ENCODE measurements at regions not wholly inside any gene's neighbourhood (a gene's known extent, or its start where the extent isn't known, plus 50 kb on each side); places are given as distances from the start of the nearest gene placed in this dataset.
"Not testable (repeated sequence)": the region's sequence is repeated elsewhere in the genome, so short reads cannot be mapped to it uniquely, and the experiment has no call there.

DNA sequence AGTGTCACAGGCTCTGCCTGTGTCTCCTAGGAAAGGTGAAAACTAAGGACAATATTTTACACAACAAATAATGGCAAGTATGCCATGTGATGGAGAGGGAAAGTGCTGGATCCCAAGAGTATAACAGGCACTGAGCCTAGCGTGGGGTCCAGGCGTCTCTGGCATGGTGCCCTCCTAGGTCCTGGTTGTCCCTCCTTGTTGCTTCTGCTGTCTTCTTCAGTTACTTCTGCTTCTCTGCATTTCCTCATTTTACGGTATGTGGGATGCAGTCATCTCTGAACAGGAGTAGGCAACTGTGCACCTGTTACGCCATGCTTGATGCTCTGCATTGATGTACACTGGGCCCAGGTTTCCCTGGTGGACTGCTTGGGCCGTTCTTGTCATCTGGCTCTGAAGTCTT lies 1480.8 kb downstream of the FOXD4L5 start:
- not testable (repeated sequence) for DNase-seq

- not testable (repeated sequence) for DNase-seq
Observed at GRCh38 chr9:63794081-63794685, 1490.8 kb downstream of the FOXD4L5 start.

- not testable (repeated sequence) for DNase-seq
Observed at GRCh38 chr9:63787454-63787853, 1497.6 kb downstream of the FOXD4L5 start.

- DNase-seq: not testable (repeated sequence)
Observed at GRCh38 chr9:63785059-63785458, 1500.0 kb downstream of the FOXD4L5 start.

GRCh38 chr9:63784421-63784820 lies 1500.6 kb downstream of the FOXD4L5 start:
- not testable (repeated sequence) for DNase-seq

DNA sequence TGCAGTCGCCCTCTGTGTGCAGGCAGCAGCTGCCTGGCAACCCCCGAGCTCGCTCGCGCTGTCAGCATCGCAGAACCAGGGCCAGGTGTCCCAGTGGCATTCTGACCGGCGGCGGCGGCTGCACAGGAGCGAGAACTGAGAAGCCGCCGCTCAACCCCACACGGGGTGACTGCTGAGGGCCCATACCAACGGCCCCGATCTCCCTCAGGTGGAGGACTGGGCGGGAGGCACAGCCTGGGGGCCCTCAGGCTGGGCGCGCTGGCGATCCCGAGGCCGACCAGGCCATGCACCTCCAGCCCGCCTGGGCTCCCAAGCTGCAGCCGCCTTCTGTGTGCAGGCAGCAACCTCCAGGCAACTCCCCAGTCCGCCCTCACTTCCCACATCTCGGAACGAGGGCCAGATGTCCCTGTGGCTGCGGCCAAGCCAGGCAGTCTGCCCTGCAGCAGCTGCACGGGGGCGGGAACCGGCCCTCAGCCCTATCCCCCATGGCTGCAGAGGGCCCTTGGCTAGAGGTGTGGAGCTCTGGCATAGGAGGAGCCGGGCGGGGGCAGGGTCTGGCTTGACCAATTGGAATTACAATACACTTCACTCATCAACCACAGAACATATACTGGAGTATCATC lies 1503.1 kb downstream of the FOXD4L5 start:
- DNase-seq: not testable (repeated sequence)

- not testable (repeated sequence) for DNase-seq
Observed at GRCh38 chr9:63781390-63781789, 1503.6 kb downstream of the FOXD4L5 start.

- not testable (repeated sequence) for DNase-seq
Observed at GRCh38 chr9:63776220-63776619, 1508.8 kb downstream of the FOXD4L5 start.

GRCh38 chr9:63775092-63775426 lies 1510.0 kb downstream of the FOXD4L5 start:
- DNase-seq: not testable (repeated sequence)

GRCh38 chr9:63774369-63775091 lies 1510.5 kb downstream of the FOXD4L5 start:
- not testable (repeated sequence) for DNase-seq

- not testable (repeated sequence) for DNase-seq
Observed at GRCh38 chr9:63762230-63762629, 1522.8 kb downstream of the FOXD4L5 start.

DNA sequence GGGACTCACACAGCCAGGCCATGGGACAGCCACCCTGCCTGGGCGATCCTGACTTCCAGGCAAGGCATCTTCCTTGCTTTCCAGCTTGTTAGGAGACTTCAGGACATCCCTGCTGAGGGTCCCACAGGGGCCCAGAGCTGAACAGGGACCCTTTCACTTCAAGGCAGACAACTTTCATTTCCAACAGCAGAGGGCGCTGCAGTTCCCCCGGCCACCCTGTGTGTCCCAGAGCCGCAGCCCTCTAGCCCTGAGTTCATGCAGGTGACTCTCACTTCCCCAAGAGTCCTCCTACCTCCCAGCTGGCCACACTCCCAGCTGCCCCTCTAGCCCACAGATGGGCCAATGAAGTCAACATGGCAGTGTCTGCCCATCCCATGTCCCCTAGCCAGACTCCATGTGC lies 1556.0 kb downstream of the FOXD4L5 start:
- DNase-seq: not testable (repeated sequence)

DNA sequence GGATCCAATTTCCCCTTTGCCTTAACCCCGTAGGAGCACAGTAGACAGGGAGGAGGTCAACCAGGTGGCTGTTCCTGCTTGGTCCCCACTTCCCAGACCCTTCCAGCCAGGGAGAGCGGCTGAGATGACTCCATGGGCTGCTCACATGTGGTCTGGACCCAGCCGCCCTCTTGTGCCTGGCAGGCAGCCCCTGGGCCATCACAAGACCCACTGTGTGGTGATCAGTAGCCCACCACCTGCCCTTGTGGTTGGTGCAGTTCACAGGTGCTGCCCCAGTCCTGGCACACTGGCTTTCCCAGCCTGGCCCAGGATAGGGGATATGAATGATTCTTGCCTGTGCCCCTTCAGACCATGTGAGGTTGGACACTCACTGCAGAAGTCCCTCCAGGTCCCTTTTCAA lies 1556.7 kb downstream of the FOXD4L5 start:
- no peak for DNase-seq

DNA sequence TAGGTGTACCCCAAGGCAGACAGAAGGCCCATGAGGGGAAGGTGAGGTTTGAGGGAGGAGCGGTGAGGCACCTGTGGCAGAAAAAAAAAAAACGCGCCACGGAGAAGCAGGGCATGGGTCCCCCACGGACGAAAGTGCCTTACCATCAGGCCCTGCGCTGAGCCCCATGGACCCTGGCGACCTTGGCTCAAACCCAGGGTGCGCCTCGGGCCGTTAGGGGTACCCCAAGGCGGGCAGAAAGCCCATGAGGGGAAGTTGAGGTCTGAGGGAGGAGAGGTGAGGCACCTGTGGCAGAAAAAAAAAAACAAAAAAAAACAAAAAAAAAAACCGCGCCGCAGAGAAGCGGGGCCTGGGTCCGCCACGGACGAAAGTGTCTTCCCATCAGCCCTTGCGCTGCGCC lies 1576.7 kb downstream of the FOXD4L5 start:
- DNase-seq: not testable (repeated sequence)

DNA sequence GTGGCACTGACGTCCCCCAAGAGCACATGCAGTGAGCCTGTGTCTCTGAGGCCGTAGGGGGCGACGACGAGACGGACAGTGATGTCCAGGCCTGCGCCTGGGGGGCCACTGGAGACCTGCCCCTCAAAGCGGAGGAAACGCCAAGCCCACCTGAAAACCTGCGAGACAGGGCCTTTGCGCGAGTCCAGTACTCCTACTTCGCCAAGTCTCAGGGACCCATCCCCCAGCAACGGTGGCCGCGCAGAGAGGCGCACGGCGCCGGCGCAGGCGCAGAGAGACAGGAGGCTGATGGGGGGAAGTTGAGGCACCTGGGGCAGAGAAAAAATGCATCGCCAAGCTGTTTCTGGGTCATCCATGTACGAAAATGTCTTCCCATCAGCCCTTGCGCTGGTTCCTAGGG lies 1580.6 kb downstream of the FOXD4L5 start:
- not testable (repeated sequence) for DNase-seq

- peak; percentile 38 for DNase-seq
Observed at GRCh38 chr9:63703670-63704069, 1581.3 kb downstream of the FOXD4L5 start.

- not testable (repeated sequence) for DNase-seq
Observed at GRCh38 chr9:63703138-63703665, 1581.8 kb downstream of the FOXD4L5 start.
